ENCODE measurements at regions not wholly inside any gene's neighbourhood (a gene's known extent, or its start where the extent isn't known, plus 50 kb on each side); places are given as distances from the start of the nearest gene placed in this dataset.

GRCh38 chr5:57550132-57550531, 67.5 kb upstream of the ACTBL2 start:
- H3K18ac ChIP-seq (ENCODE audit: extremely low read depth, low read length), result no peak overlapping the region
- CTCF ChIA-PET (ENCODE audit: partially characterized antibody), result interaction anchor here (1.0 kb wide), 1 partner anchor 51 kb away, joined by 3 read pairs; no protein-coding TSS in a partner anchor
- FAIRE-seq, result no peak
- TF ChIP-seq SP1 (IDR thresholded peaks at IDR 0.05; ENCODE audit: low read depth, low read length), result no peak
- TF ChIP-seq CBX5 (IDR thresholded peaks at IDR 0.05; ENCODE audit: low read depth, low read length), result no peak
- no peak for TF ChIP-seq TCF12 (IDR thresholded peaks at IDR 0.05; ENCODE audit: low read depth, low read length)
- no peak for TF ChIP-seq GTF2F1 (IDR thresholded peaks at IDR 0.05; ENCODE audit: borderline replicate concordance, low read depth, low read length)
- no peak for TF ChIP-seq ATF2 (IDR thresholded peaks at IDR 0.05; ENCODE audit: low read length)
- no peak for TF ChIP-seq RAD21 (IDR thresholded peaks at IDR 0.05 in 1 of 2, conservative IDR thresholded peaks at IDR 0.05 in 1 of 2; ENCODE audit: low read depth in 2 of 2, low read length in 2 of 2)
- TF ChIP-seq KDM5A (IDR thresholded peaks at IDR 0.05; ENCODE audit: low read length), result no peak
- TF ChIP-seq SP2 (IDR thresholded peaks at IDR 0.05; ENCODE audit: low read length), result no peak
- no peak for TF ChIP-seq SIN3A (conservative IDR thresholded peaks at IDR 0.05 in 1 of 2, IDR thresholded peaks at IDR 0.05 in 1 of 2; ENCODE audit: low read depth in 1 of 2, low read length in 2 of 2)
- no peak for TF ChIP-seq CTBP2 (IDR thresholded peaks at IDR 0.05; ENCODE audit: borderline replicate concordance, insufficient read depth, insufficient read length, low read length)
- no peak for TF ChIP-seq SUZ12 (IDR thresholded peaks at IDR 0.05; ENCODE audit: low read length)
- TF ChIP-seq RXRA (IDR thresholded peaks at IDR 0.05; ENCODE audit: insufficient read depth, low read depth, low read length), result no peak
- TF ChIP-seq CREB1 (IDR thresholded peaks at IDR 0.05), result no peak

More at GRCh38 chr5:57550132-57550531, 67.5 kb upstream of the ACTBL2 start:
- Histone ChIP-seq H4K5ac (ENCODE audit: insufficient read length, low read depth, low read length) (no peak overlapping the region), H3K4ac (replicated peaks; ENCODE audit: insufficient read length, low read depth, low read length) (no peak overlapping the region), H3K14ac (ENCODE audit: insufficient read length) (no peak overlapping the region), H2BK12ac (ENCODE audit: low read depth, low read length) (no peak overlapping the region), H4K8ac (ENCODE audit: extremely low read depth, insufficient read depth, low read length) (peak overlapping the region; percentile 3; the same call in 1 of the 2 replicates), H3K23me2 (ENCODE audit: low read depth, low read length) (no peaks in the 10 kb centered on the region), H2BK20ac (ENCODE audit: low read length) (no peak overlapping the region), H3K36me3 (ENCODE audit: control insufficient read depth in 2 of 4, insufficient read depth in 4 of 4, low read length in 3 of 4) (no peaks in the 10 kb centered on the region), H3K9ac (replicated peaks in 1 of 4; ENCODE audit: extremely low read depth in 1 of 4, low read depth in 3 of 4, low read length in 3 of 4) (no peak overlapping the region), H2BK15ac (ENCODE audit: low read length) (no peak overlapping the region), H2AFZ (ENCODE audit: low read length) (peak overlapping the region; percentile 84; the same call in 1 of the 2 replicates), H2BK120ac (replicated peaks; ENCODE audit: low read depth, low read length) (no peak overlapping the region), H2AK5ac (ENCODE audit: low read depth, low read length) (no peak overlapping the region), H3K79me2 (ENCODE audit: control insufficient read depth in 1 of 2, insufficient read depth in 2 of 2, low read length in 2 of 2) (no peaks in the 10 kb centered on the region), H3K27me3 (replicated peaks in 1 of 4; ENCODE audit: control insufficient read depth in 3 of 4, extremely low read depth in 1 of 4, insufficient read depth in 3 of 4, low read length in 3 of 4) (no peaks in the 10 kb centered on the region), H3K9me3 (ENCODE audit: insufficient read depth in 2 of 2, low read depth in 1 of 2, low read length in 1 of 2) (no peaks in the 10 kb centered on the region), H3K4me2 (ENCODE audit: insufficient read depth in 1 of 2, low read depth in 2 of 2, low read length in 2 of 2) (no peak overlapping the region), H3K4me1 (replicated peaks in 1 of 4; ENCODE audit: control insufficient read depth in 3 of 4, insufficient read depth in 4 of 4, low read length in 3 of 4) (peaks cover 0 to 8% (median 1%) of the 10 kb centered on the region in 4 experiments; a peak in 4 of 7 replicates), H3K23ac (ENCODE audit: insufficient read length) (no peak overlapping the region), H3K56ac (replicated peaks; ENCODE audit: insufficient read length, low read depth, low read length) (no peak overlapping the region), H3K27ac (ENCODE audit: low read depth, low read length) (no peak overlapping the region), H3K4me3 (ENCODE audit: extremely low read depth in 1 of 4, insufficient read depth in 2 of 4, low read depth in 3 of 4, low read length in 4 of 4) (no peak overlapping the region), H3K79me1 (ENCODE audit: low read depth, low read length) (no peaks in the 10 kb centered on the region), H4K91ac (replicated peaks; ENCODE audit: insufficient read length, low read length) (no peak overlapping the region), H4K20me1 (replicated peaks in 1 of 2; ENCODE audit: control insufficient read depth in 1 of 2, insufficient read depth in 2 of 2, low read length in 2 of 2) (no peaks in the 10 kb centered on the region), H2BK5ac (ENCODE audit: low read depth, low read length) (no peak overlapping the region)
- 94% methylated on average over 3 of the region's 6 CpGs; no CpG with 5 or more reads in 1 of the 2 experiments for WGBS, 2 experiments (ENCODE audit: extremely low coverage in 1 of 2, insufficient coverage in 1 of 2, insufficient read length in 1 of 2, insufficient replicate concordance in 2 of 2, low coverage in 1 of 2, low lambda C conversion rate in 2 of 2, missing lambda C conversion rate in 1 of 2)
- POLR2A ChIA-PET (ENCODE audit: partially characterized antibody), result no interaction called here
- no peak for DNase-seq (ENCODE audit: low read depth in 1 of 2, low spot score in 2 of 2)

Measured in H1 (cell line).